ENCODE measurements at regions not wholly inside any gene's neighbourhood (a gene's known extent, or its start where the extent isn't known, plus 50 kb on each side); places are given as distances from the start of the nearest gene placed in this dataset.
"Not testable (repeated sequence)": the region's sequence is repeated elsewhere in the genome, so short reads cannot be mapped to it uniquely, and the experiment has no call there.

DNA sequence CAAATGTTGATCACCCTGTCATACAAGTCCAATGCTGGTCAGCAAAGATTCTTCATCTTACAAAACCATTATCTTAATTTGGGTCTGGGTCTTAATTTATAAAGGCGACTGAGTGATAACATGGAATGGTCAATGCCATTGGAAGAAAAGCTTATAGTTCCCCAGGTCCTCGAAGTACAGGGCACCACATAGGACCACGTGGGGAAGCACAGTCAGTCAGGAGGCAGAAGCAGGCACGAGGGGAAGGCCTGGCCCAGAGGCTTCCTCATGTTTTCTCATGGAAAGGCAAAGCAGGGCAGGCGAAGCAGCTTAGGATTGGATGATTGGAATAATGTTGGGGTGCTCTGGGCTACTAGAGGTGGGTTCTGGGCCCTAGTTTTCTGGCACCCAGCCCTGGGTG, 175.7 kb downstream of the FASLG start:
- in situ Hi-C loops (cut with HindIII; ENCODE audit: low sequenced_read_pairs), result no loop called here
- no peak for DNase-seq (ENCODE audit: low read depth)
- H3K4me3 ChIP-seq (ENCODE audit: low read depth, low read length), result no peak overlapping the region
- TF ChIP-seq, protein P1, sequence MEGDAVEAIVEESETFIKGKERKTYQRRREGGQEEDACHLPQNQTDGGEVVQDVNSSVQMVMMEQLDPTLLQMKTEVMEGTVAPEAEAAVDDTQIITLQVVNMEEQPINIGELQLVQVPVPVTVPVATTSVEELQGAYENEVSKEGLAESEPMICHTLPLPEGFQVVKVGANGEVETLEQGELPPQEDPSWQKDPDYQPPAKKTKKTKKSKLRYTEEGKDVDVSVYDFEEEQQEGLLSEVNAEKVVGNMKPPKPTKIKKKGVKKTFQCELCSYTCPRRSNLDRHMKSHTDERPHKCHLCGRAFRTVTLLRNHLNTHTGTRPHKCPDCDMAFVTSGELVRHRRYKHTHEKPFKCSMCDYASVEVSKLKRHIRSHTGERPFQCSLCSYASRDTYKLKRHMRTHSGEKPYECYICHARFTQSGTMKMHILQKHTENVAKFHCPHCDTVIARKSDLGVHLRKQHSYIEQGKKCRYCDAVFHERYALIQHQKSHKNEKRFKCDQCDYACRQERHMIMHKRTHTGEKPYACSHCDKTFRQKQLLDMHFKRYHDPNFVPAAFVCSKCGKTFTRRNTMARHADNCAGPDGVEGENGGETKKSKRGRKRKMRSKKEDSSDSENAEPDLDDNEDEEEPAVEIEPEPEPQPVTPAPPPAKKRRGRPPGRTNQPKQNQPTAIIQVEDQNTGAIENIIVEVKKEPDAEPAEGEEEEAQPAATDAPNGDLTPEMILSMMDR (IDR thresholded peaks at IDR 0.05; ENCODE audit: low read depth, low read length, missing control alignments), result no peak

DNA sequence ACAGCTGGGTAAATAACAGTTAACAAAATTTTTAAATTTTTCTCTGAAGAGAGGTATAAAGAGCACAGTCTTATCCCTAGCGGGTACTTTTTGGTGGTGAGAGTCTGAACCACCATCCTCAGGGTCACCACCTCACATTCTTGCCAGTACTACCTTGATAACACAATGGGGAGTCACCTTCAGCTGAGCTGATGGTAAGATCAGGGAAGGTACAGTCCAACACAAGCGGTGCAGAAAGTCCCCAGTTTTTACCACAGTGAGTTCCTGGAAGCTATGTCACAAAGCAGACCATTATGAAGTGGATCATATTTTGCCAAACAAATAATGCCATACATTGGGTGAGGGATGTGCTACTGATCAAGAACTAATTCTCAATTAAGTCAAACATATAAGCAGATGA, 176.9 kb downstream of the FASLG start:
- no peak for DNase-seq (ENCODE audit: low read depth)
- in situ Hi-C loops (cut with HindIII; ENCODE audit: low sequenced_read_pairs), result no loop called here
- no peak overlapping the region for H3K4me3 ChIP-seq (ENCODE audit: low read depth, low read length)
- TF ChIP-seq, protein P1 (IDR thresholded peaks at IDR 0.05; ENCODE audit: low read depth, low read length, missing control alignments), result no peak

DNA sequence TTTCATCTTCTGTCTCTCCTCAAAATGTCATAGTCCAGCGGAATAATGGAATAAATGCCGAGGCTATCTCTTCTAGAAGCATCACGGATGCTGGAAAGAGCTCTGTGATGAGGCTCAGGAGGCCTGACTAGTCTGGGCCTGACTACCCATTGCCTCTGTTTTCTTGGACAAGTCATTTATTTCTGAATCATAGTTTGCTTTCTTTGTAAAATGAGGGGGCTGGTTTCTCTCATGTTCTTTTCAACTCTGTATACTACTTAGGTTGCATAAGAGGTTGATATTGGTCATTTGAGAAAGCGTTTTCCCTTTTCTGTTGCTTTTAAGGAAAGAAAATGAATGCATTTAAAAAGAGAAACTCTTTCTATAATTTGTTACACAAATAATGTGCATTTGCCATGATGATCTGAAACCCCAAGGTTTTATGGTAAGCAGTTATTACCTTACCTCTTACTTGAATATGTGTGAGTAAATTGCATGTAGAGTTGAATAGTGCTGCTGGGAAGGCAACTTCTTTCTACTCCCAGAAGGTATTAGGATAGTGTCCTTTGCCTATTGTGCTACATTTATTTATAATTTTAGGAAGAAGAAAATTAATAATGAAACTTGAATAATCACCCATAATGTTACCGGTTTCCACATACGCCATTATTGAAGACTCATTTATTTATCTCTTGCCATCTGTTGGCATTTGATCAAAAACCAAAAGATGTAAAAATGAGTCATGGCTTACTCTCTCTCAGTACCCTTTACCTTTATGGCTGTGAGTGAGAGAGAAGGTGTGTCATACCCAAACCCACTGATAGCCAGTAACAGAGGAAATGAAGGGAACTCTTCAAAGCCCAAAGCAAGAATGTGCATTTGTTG, 179.1 kb downstream of the FASLG start:
- TF ChIP-seq, protein P1 (IDR thresholded peaks at IDR 0.05; ENCODE audit: low read depth, low read length, missing control alignments), result no peak
- no peak overlapping the region for H3K4me3 ChIP-seq (ENCODE audit: low read depth, low read length)
- DNase-seq (ENCODE audit: low read depth), result no peak
- in situ Hi-C loops (cut with HindIII; ENCODE audit: low sequenced_read_pairs), result no loop called here

DNA sequence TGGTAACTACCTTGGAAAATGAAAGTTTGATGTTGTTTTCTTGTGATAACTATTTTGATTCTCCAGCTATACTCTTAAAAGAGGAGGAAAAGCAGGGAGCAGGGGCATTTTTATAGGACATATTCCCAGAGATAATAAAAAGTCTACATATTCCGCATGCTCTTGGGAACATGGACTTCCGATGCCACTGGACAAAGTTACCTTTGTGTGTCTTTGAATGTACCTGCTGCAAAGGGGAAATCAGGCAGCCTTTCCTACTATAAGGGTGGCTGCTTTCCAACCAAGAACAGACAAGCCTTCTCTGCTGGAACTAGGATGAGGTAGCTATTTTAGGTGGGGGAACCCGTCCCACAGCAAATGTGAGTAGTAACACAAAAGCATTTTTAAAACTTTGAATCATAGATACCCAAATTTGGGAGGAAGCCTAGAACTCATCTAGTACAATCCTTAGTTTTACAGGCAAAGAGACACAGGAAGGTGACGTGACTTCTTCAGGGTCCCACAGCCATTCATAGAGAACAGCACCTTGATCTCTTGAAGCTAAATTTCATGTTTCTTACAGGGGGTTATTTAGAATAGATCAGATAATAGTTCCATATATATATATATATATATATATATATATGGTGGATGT, 179.9 kb downstream of the FASLG start:
- DNase-seq (ENCODE audit: low read depth), result no peak
- TF ChIP-seq, protein P1 (IDR thresholded peaks at IDR 0.05; ENCODE audit: low read depth, low read length, missing control alignments), result no peak
- H3K4me3 ChIP-seq (ENCODE audit: low read depth, low read length), result no peak overlapping the region
- in situ Hi-C loops (cut with HindIII; ENCODE audit: low sequenced_read_pairs), result no loop called here

DNA sequence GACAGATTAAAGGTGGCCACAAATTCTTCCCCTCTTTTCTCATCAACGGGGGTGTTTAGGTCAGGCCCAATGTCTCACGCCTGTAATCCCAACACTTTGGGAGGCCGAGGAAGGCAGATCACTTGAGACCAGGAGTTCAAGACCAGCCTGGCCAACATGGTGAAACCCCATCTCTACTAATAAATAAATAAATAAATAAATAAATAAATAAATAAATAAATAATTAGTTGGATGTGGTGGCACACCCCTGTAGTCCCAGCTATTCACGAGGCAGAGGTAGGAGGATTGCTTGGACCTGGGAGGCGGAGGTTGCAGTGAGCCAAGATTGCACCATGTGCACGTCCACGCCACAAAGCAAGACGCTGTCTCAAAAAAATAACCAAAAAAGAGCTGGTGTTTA, 180.7 kb downstream of the FASLG start:
- DNase-seq (ENCODE audit: low read depth); H3K4me3 ChIP-seq (ENCODE audit: low read depth, low read length); in situ Hi-C loops (cut with HindIII; ENCODE audit: low sequenced_read_pairs): not testable (repeated sequence)

DNA sequence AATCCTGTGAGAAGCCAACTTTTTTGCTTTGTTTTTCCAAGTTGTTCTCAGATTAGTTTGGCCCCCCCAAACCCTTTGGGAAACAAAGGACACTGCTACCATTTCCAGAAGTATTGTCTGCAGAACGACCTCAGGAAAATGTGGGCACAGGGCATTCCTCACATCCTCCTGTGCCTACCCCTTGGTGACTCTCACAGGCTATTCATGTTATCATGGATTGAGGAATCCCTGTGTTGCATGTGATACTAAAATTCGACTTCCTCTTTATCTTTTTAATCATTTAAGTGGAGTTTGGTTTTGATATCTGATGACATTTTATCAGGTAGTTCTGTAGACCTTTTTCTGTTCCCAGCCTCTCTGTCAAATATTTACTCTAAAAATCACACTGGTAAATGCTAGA, 184.5 kb downstream of the FASLG start:
- in situ Hi-C loops (cut with HindIII; ENCODE audit: low sequenced_read_pairs), result no loop called here
- no peak for DNase-seq (ENCODE audit: low read depth)
- no peak overlapping the region for H3K4me3 ChIP-seq (ENCODE audit: low read depth, low read length)
- TF ChIP-seq, protein P1 (IDR thresholded peaks at IDR 0.05; ENCODE audit: low read depth, low read length, missing control alignments), result no peak

DNA sequence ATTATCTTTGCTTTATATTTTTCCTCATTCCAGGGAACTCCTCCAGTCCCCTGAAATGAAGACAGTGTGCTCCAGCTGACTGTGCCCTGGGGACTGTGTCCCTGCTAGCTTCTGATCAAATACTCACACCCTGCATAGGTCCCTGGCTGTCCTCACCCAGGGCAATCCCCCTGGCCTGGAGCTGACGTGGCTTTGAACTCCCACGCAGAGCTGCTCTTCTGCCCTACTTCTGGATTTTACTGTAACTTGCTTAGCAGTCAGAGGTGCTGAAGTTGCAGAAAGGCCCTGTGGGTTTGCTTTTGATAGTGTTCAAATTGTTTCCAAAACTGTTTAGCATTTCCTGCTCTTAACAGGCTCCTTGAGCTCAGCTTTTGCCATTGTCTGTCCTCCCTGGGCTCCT, 186.5 kb downstream of the FASLG start:
- no peak overlapping the region for H3K4me3 ChIP-seq (ENCODE audit: low read depth, low read length)
- in situ Hi-C loops (cut with HindIII; ENCODE audit: low sequenced_read_pairs), result no loop called here
- no peak for DNase-seq (ENCODE audit: low read depth)
- TF ChIP-seq, protein P1 (IDR thresholded peaks at IDR 0.05; ENCODE audit: low read depth, low read length, missing control alignments), result no peak
